Tibial nerve (tissue), 3 donors: ENCODE measurements at regions not wholly inside any gene's neighbourhood (a gene's known extent, or its start where the extent isn't known, plus 50 kb on each side); places are given as distances from the start of the nearest gene placed in this dataset.

Experiments
- CTCF ChIP-seq, 5 experiments: fragments of 200-600 bp in 3 of 5; fragments of 450-650 bp in 2 of 5; sonication (generic) in 3 of 5; IDR thresholded peaks; one replicate each; pipeline ENCODE4 v1.5.1; 2016 to 2019; ENCODE audit warnings: antibody characterized with exemption in 5 of 5, mild to moderate bottlenecking in 3 of 5, moderate library complexity in 2 of 5
- POLR2A ChIP-seq, 2 donors: fragments of 450-650 bp; IDR thresholded peaks; one replicate each; pipeline ENCODE4 v1.6.1; 2017; ENCODE audit warnings: antibody characterized with exemption in 2 of 2, mild to moderate bottlenecking in 2 of 2, moderate library complexity in 2 of 2

GRCh38 chr1:198007687-198008607 lies 90.8 kb downstream of the LHX9 start:
- TF ChIP-seq CTCF (IDR thresholded peaks at IDR 0.05) (no peak), POLR2A (IDR thresholded peaks at IDR 0.05) (no peak)
